GM12892 (cell line): ENCODE measurements at regions not wholly inside any gene's neighbourhood (a gene's known extent, or its start where the extent isn't known, plus 50 kb on each side); places are given as distances from the start of the nearest gene placed in this dataset.

Source experiments
- POLR2A ChIP-seq: IDR thresholded peaks from 2 replicates; pipeline ENCODE4 v1.6.1; 2011; ENCODE audit warnings: low read depth, low read length, control low read depth
- POLR2AphosphoS5 ChIP-seq: IDR thresholded peaks from 2 replicates; pipeline ENCODE4 v1.6.1; 2011; ENCODE audit warnings: low read depth, low read length, control low read depth
- TAF1 ChIP-seq: IDR thresholded peaks from 2 replicates; pipeline ENCODE4 v1.6.1; 2011; ENCODE audit warnings: low read depth, mild to moderate bottlenecking, control low read depth, low read length, borderline replicate concordance

DNA sequence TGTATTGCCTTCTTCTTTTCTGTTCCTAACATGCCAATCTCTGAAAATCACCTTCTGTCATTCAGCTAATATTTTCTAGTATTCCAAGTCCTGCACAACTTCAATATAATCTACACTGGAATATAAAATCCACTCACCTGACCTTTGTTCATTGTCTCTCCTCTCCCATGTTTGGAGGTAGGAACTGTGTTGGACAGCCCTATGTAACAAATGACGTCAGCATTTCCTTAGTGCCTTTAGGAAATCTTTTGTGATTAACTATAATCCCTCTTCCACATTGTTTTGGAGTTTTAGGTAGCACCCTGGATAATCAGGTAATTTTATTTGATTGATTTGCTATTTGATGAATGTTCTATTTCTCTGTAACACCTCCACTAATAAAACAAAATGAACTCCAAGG is 814.8 kb upstream of the PRKX start:
- TF ChIP-seq POLR2A (no peak), TAF1 (no peak), POLR2AphosphoS5 (no peak)
